ENCODE measurements at regions not wholly inside any gene's neighbourhood (a gene's known extent, or its start where the extent isn't known, plus 50 kb on each side); places are given as distances from the start of the nearest gene placed in this dataset.

DNA sequence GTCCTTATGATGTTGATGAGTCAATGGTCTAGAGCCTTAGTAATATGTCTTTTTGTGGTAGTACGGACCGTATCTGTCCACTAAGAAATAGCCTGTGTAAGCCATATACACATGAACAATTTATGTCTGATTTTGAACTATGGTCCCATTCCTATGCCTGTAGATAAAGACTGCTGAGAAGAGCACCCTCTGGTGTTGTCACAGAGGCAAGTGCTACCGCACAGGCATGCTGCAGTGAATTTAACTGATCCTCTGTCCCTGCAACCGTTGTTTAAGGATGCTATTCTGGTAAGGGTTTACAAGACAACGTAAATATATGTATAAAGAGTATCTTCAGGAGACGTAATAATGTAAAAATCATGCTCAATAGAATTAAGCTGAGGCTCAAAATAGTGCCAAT is 170.7 kb downstream of the UBE3A start:
- H3K27ac ChIP-seq: no peak overlapping the region
- TF ChIP-seq, protein P1, sequence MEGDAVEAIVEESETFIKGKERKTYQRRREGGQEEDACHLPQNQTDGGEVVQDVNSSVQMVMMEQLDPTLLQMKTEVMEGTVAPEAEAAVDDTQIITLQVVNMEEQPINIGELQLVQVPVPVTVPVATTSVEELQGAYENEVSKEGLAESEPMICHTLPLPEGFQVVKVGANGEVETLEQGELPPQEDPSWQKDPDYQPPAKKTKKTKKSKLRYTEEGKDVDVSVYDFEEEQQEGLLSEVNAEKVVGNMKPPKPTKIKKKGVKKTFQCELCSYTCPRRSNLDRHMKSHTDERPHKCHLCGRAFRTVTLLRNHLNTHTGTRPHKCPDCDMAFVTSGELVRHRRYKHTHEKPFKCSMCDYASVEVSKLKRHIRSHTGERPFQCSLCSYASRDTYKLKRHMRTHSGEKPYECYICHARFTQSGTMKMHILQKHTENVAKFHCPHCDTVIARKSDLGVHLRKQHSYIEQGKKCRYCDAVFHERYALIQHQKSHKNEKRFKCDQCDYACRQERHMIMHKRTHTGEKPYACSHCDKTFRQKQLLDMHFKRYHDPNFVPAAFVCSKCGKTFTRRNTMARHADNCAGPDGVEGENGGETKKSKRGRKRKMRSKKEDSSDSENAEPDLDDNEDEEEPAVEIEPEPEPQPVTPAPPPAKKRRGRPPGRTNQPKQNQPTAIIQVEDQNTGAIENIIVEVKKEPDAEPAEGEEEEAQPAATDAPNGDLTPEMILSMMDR (IDR thresholded peaks at IDR 0.05): peak; percentile 65
- no peak for TF ChIP-seq ZFX (IDR thresholded peaks at IDR 0.05; ENCODE audit: borderline replicate concordance)
